Astrocyte (in vitro differentiated cells and primary cell): ENCODE measurements at regions not wholly inside any gene's neighbourhood (a gene's known extent, or its start where the extent isn't known, plus 50 kb on each side); places are given as distances from the start of the nearest gene placed in this dataset.

ENCODE experiments used
- EZH2 ChIP-seq: IDR thresholded peaks from 2 replicates; pipeline ENCODE4 v1.6.1; 2012; ENCODE audit warnings: mild to moderate bottlenecking, low read length, inconsistent platforms; ENCODE audit not compliant: insufficient read depth
- TF ChIP-seq, protein P1 (sequence below): IDR thresholded peaks from 2 replicates; pipeline ENCODE4 v1.5.1; 2011; ENCODE audit warnings: low read depth, mild to moderate bottlenecking, inconsistent platforms, low read length, moderate library complexity; ENCODE audit not compliant: insufficient read depth

DNA sequence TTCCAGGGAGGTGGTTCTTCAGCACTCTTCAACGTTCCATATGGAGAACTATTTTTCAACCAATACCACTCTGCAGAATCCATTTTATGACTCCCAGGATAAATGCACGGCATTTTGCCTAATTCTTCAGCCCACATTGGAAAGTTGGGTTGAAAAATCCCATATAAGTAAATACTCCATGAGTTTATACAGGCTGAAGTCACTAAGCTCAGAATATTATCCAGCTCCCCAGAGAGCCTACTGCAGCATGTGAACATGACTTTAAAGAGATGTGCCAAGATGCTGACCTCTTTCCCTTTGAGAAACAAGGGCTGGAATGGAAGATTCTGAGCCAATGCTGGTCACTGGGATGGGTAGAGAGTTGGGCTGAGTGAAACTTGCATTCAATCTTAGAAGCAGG lies 111.9 kb upstream of the SLIT3 start:
- TF ChIP-seq, protein P1, sequence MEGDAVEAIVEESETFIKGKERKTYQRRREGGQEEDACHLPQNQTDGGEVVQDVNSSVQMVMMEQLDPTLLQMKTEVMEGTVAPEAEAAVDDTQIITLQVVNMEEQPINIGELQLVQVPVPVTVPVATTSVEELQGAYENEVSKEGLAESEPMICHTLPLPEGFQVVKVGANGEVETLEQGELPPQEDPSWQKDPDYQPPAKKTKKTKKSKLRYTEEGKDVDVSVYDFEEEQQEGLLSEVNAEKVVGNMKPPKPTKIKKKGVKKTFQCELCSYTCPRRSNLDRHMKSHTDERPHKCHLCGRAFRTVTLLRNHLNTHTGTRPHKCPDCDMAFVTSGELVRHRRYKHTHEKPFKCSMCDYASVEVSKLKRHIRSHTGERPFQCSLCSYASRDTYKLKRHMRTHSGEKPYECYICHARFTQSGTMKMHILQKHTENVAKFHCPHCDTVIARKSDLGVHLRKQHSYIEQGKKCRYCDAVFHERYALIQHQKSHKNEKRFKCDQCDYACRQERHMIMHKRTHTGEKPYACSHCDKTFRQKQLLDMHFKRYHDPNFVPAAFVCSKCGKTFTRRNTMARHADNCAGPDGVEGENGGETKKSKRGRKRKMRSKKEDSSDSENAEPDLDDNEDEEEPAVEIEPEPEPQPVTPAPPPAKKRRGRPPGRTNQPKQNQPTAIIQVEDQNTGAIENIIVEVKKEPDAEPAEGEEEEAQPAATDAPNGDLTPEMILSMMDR = no peak
- no peak for TF ChIP-seq EZH2
